SU-DHL-6 (cell line): ENCODE measurements at regions not wholly inside any gene's neighbourhood (a gene's known extent, or its start where the extent isn't known, plus 50 kb on each side); places are given as distances from the start of the nearest gene placed in this dataset.

Source experiments
- H2AFZ ChIP-seq: fragments of 200-600 bp; sonication (generic); 2 replicates; pipeline ENCODE4 v1.6.1; 2014; ENCODE audit warnings: low read depth, mild to moderate bottlenecking, moderate library complexity, mixed read lengths, antibody characterized with exemption, low read length; ENCODE audit not compliant: severe bottlenecking
- H3F3A ChIP-seq: fragments of 200-600 bp; shearing (Covaris generic); 2 replicates; pipeline ENCODE4 v1.6.0; 2016; ENCODE audit warnings: antibody characterized with exemption, mild to moderate bottlenecking; ENCODE audit not compliant: insufficient read depth
- H3K27ac ChIP-seq: fragments of 200-600 bp; sonication (generic); 2 replicates; pipeline ENCODE4 v1.5.1; 2016; ENCODE audit warnings: low read depth, mild to moderate bottlenecking, low read length, moderate library complexity, mixed read lengths
- H3K27me3 ChIP-seq: fragments of 200-600 bp; sonication (generic), shearing (Covaris generic); 2 replicates; pipeline ENCODE4 v1.6.0; 2014; ENCODE audit warnings: mild to moderate bottlenecking, low read length
- H3K36me3 ChIP-seq: fragments of 200-600 bp; sonication (generic); 2 replicates; pipeline ENCODE4 v1.6.1; 2014; ENCODE audit warnings: mild to moderate bottlenecking, low read length, mixed read lengths
- H3K4me2 ChIP-seq: fragments of 300-600, 200-600 bp; shearing (Covaris generic), sonication (generic); 2 replicates; pipeline ENCODE4 v1.6.0; 2014; ENCODE audit warnings: low read length, low read depth, mild to moderate bottlenecking; ENCODE audit not compliant: poor library complexity, severe bottlenecking
- H3K4me3 ChIP-seq: fragments of 200-600 bp; sonication (generic); 2 replicates; pipeline ENCODE4 v1.5.1; 2014; ENCODE audit warnings: antibody characterized with exemption, low read length, mild to moderate bottlenecking, mixed read lengths; ENCODE audit not compliant: insufficient read depth, poor library complexity, severe bottlenecking
- H3K79me2 ChIP-seq: fragments of 200-600 bp; sonication (generic); 2 replicates; pipeline ENCODE4 v1.6.1; 2014; ENCODE audit warnings: mild to moderate bottlenecking, low read length, moderate library complexity; ENCODE audit not compliant: insufficient read depth
- H3K9ac ChIP-seq: fragments of 200-600 bp; sonication (generic); 2 replicates; pipeline ENCODE4 v1.7.0; 2014; ENCODE audit warnings: mild to moderate bottlenecking, low read length
- H3K9me2 ChIP-seq: fragments of 200-600 bp; sonication (generic); replicated peaks from 2 replicates; pipeline ENCODE4 v1.6.1; 2014; ENCODE audit warnings: low read length; ENCODE audit not compliant: insufficient read depth
- H3K9me3 ChIP-seq: fragments of 200-600 bp; sonication (generic); 2 replicates; pipeline ENCODE4 v1.6.1; 2014; ENCODE audit warnings: low read length, mixed read lengths; ENCODE audit not compliant: insufficient read depth
- H4K20me1 ChIP-seq: fragments of 200-600 bp; sonication (generic); 2 replicates; pipeline ENCODE4 v1.6.1; 2014; ENCODE audit warnings: low read depth, mild to moderate bottlenecking, antibody characterized with exemption, low read length, moderate library complexity, mixed read lengths
- EZH2phosphoT487 ChIP-seq: fragments of 200-600 bp; sonication (generic), shearing (Covaris generic); conservative IDR thresholded peaks from 2 replicates; pipeline ENCODE4 v1.6.1; 2018; ENCODE audit warnings: mild to moderate bottlenecking, antibody characterized with exemption, low read length, moderate library complexity, mixed read lengths
- TF ChIP-seq, protein P1 (sequence below): fragments of 200-600 bp; sonication (generic); IDR thresholded peaks from one replicate; pipeline ENCODE4 v1.5.1; 2017; ENCODE audit warnings: antibody characterized with exemption, mild to moderate bottlenecking, low read length, moderate library complexity; ENCODE audit not compliant: insufficient read depth, poor library complexity, severe bottlenecking

DNA sequence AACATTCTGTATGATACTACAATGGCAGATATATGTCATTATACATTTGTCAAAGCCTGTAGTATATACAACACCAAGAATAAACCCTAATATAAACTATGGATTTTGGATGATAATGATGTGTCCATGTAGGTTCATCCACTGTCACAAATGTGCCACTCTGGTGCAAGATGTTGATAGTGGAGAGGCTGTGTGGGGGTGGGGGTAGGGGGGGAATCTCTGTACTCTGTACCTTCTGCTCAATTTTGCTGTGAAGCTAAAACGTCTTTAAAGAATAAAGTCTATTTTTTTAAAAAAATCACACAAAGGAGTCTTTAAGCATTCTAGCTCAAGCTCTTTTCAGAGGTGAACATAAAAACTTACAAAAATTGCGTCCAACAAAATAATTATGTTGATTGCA is 88.2 kb upstream of the ABI3BP start:
- Histone ChIP-seq H3K27me3 (no peaks in the 10 kb centered on the region), H3K79me2 (no peaks in the 10 kb centered on the region), H2AFZ (no peak overlapping the region), H3K36me3 (no peaks in the 10 kb centered on the region), H3K4me3 (no peak overlapping the region), H3K9me2 (no peaks in the 10 kb centered on the region), H3K4me2 (no peak overlapping the region), H3F3A (no peaks in the 10 kb centered on the region), H4K20me1 (no peaks in the 10 kb centered on the region), H3K27ac (no peak overlapping the region), H3K9me3 (no peaks in the 10 kb centered on the region), H3K9ac (no peak overlapping the region)
- TF ChIP-seq, protein P1, sequence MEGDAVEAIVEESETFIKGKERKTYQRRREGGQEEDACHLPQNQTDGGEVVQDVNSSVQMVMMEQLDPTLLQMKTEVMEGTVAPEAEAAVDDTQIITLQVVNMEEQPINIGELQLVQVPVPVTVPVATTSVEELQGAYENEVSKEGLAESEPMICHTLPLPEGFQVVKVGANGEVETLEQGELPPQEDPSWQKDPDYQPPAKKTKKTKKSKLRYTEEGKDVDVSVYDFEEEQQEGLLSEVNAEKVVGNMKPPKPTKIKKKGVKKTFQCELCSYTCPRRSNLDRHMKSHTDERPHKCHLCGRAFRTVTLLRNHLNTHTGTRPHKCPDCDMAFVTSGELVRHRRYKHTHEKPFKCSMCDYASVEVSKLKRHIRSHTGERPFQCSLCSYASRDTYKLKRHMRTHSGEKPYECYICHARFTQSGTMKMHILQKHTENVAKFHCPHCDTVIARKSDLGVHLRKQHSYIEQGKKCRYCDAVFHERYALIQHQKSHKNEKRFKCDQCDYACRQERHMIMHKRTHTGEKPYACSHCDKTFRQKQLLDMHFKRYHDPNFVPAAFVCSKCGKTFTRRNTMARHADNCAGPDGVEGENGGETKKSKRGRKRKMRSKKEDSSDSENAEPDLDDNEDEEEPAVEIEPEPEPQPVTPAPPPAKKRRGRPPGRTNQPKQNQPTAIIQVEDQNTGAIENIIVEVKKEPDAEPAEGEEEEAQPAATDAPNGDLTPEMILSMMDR: no peak
- TF ChIP-seq EZH2phosphoT487: no peak

DNA sequence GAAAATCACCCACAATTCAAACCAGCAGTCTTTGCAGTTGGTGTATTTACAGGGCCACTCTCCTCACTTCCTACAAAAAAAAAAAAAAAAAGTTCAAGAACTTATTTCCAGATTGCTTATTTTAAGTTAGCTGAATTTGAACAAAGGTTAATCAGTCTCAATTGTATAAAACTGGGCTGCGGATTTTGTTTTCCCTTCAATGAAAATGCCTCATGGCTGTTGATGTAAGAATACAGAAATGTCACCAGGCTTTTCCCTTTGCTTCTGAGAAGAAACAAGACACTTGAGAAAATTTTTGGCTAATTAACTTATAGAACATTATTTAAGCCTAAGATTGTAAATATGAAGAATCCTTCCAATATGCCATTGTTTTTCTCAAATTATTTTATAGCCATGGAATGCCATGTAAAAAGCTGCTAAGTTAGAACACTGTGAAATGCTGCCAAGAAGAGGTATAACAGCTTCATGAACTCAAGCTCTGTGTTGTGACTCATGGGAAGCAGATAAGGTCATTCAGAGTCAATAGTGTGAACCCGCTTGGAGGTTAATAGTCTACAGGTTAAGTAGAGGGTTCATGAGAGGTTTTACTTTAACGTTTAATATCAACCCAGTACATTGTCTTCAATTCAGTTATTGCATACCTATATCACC is 84.3 kb upstream of the ABI3BP start:
- Histone ChIP-seq H2AFZ (no peak overlapping the region), H3K27ac (no peak overlapping the region), H3K4me2 (no peak overlapping the region), H3K9ac (no peak overlapping the region), H3F3A (no peaks in the 10 kb centered on the region), H3K27me3 (no peaks in the 10 kb centered on the region), H3K79me2 (no peaks in the 10 kb centered on the region), H3K36me3 (no peaks in the 10 kb centered on the region), H3K9me2 (no peaks in the 10 kb centered on the region), H3K4me3 (no peak overlapping the region), H4K20me1 (no peaks in the 10 kb centered on the region), H3K9me3 (no peaks in the 10 kb centered on the region)
- TF ChIP-seq, protein P1: no peak

DNA sequence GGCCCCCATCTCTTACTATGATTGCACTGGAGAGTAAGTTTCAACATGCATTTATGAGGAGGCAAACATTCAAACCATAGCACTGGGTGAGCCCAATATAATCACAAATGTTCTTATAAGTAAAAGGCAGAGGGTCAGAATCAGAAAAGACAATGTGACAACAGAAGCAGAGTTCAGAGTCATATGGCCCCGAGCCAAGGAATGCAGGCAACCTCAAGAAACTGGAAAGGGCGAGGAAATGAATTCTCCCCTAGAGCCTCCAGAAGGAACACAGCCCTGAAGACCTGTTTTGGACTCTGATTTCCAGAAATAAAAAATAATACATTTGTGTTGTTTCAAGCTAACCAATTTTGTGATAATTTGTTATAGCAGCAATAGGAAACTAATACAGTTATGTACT is 81.3 kb upstream of the ABI3BP start:
- TF ChIP-seq, protein P1: no peak
- TF ChIP-seq EZH2phosphoT487: no peak
- Histone ChIP-seq H3K9me3 (no peaks in the 10 kb centered on the region), H3K9ac (no peak overlapping the region), H2AFZ (no peak overlapping the region), H4K20me1 (no peaks in the 10 kb centered on the region), H3K4me3 (no peak overlapping the region), H3K4me2 (no peak overlapping the region), H3F3A (no peaks in the 10 kb centered on the region), H3K27me3 (no peaks in the 10 kb centered on the region), H3K9me2 (no peaks in the 10 kb centered on the region), H3K27ac (no peak overlapping the region), H3K36me3 (no peaks in the 10 kb centered on the region), H3K79me2 (no peaks in the 10 kb centered on the region)
